ENCODE measurements at regions not wholly inside any gene's neighbourhood (a gene's known extent, or its start where the extent isn't known, plus 50 kb on each side); places are given as distances from the start of the nearest gene placed in this dataset.

DNA sequence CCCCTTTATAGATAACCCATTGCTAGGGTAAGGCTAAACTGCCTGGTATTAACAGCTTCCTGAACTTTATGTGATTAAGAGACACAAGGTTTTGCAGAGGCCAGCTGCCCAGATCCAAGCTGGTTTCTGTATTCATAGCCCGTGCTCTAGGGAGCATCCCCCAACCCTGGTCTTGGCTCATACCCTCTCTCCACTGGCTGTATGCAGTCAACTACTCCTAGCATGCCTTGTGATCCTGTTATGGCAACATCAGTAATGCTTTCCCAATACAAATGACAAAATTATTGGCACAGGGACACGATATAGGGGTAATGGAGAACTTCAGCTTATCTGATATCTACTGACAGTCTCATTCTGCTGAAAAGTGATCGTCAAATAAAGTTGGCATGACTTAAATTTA is 202.8 kb upstream of the MKLN1 start:
- TF ChIP-seq POLR2A (IDR thresholded peaks at IDR 0.05; ENCODE audit: low read depth, low read length) (no peak), POLR2AphosphoS5 (IDR thresholded peaks at IDR 0.05; ENCODE audit: low read depth, low read length) (no peak), TAF1 (IDR thresholded peaks at IDR 0.05; ENCODE audit: borderline replicate concordance, low read depth, low read length) (no peak)

Data from GM12892 (cell line).